ENCODE measurements at regions not wholly inside any gene's neighbourhood (a gene's known extent, or its start where the extent isn't known, plus 50 kb on each side); places are given as distances from the start of the nearest gene placed in this dataset.

GRCh38 chr2:219719521-219719920 is 92.1 kb downstream of the SLC4A3 start:
- Histone ChIP-seq H3K9me3 (ENCODE audit: low read length) (no peaks in the 10 kb centered on the region), H3K4me3 (replicated peaks in 1 of 3; ENCODE audit: insufficient read depth in 1 of 3, low read depth in 2 of 3, low read length in 3 of 3) (no peak overlapping the region), H3K27me3 (ENCODE audit: control insufficient read depth in 1 of 2, insufficient read depth in 2 of 2, low read length in 2 of 2) (no peaks in the 10 kb centered on the region), H4K20me1 (ENCODE audit: insufficient read depth, low read length) (no peaks in the 10 kb centered on the region), H3K27ac (ENCODE audit: extremely low read length, insufficient read depth, low read length) (no peak overlapping the region), H2AFZ (ENCODE audit: low read length) (no peak overlapping the region), H3K36me3 (replicated peaks in 1 of 2; ENCODE audit: control insufficient read depth in 1 of 2, insufficient read depth in 2 of 2, low read length in 2 of 2) (no peaks in the 10 kb centered on the region), H3K79me2 (ENCODE audit: insufficient read depth, low read length) (no peaks in the 10 kb centered on the region), H3K9ac (ENCODE audit: insufficient read depth, low read depth, low read length) (no peak overlapping the region), H3K4me1 (ENCODE audit: insufficient read depth, low read length) (peaks cover 8% of the 10 kb centered on the region), H3K4me2 (ENCODE audit: low read depth, low read length) (no peak overlapping the region)
- no peak for DNase-seq (ENCODE audit: low spot score)
- FAIRE-seq, result no peak
- WGBS (ENCODE audit: low lambda C conversion rate), result 18% methylated on average over 4 of the region's 4 CpGs
- no peak for ATAC-seq
- intact Hi-C loops (cut with micrococcal nuclease; ENCODE audit: unreplicated experiment), result no loop called here
- ChIA-PET CTCF (ENCODE audit: low intra/inter-chr PET ratio, low total read pairs) (no interaction called here), POLR2A (no interaction called here)
- in situ Hi-C loops (cut with HindIII; ENCODE audit: extremely low pct_ligation_motif_present, low pct_unique_long_range_greater_than_20kb), result no loop called here
- TF ChIP-seq LCORL (IDR thresholded peaks at IDR 0.05), result no peak
- no peak for TF ChIP-seq LCORL (CRISPR knock-in tag; IDR thresholded peaks at IDR 0.05)
- no peak for TF ChIP-seq PRDM4 (CRISPR knock-in tag; IDR thresholded peaks at IDR 0.05; ENCODE audit: borderline replicate concordance)
- no peak for TF ChIP-seq MXD3 (CRISPR knock-in tag; IDR thresholded peaks at IDR 0.05)
- TF ChIP-seq, protein P1, sequence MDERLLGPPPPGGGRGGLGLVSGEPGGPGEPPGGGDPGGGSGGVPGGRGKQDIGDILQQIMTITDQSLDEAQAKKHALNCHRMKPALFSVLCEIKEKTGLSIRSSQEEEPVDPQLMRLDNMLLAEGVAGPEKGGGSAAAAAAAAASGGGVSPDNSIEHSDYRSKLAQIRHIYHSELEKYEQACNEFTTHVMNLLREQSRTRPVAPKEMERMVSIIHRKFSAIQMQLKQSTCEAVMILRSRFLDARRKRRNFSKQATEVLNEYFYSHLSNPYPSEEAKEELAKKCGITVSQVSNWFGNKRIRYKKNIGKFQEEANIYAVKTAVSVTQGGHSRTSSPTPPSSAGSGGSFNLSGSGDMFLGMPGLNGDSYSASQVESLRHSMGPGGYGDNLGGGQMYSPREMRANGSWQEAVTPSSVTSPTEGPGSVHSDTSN (CRISPR knock-in tag; IDR thresholded peaks at IDR 0.05), result no peak
- TF ChIP-seq MAFK (conservative IDR thresholded peaks at IDR 0.05 in 1 of 2, IDR thresholded peaks at IDR 0.05 in 1 of 2; ENCODE audit: low read length in 2 of 2), result no peak
- TF ChIP-seq ZSCAN12 (CRISPR knock-in tag; IDR thresholded peaks at IDR 0.05), result no peak
- TF ChIP-seq GATA4 (IDR thresholded peaks at IDR 0.05; ENCODE audit: borderline replicate concordance, low read depth), result no peak
- no peak for TF ChIP-seq SMC3 (IDR thresholded peaks at IDR 0.05; ENCODE audit: low read length)
- no peak for TF ChIP-seq ZNF564 (CRISPR knock-in tag; IDR thresholded peaks at IDR 0.05)
- no peak for TF ChIP-seq TBP (CRISPR knock-in tag; IDR thresholded peaks at IDR 0.05)
- BruUV-seq (replicated peaks), result no TSS peak
